ENCODE measurements at regions not wholly inside any gene's neighbourhood (a gene's known extent, or its start where the extent isn't known, plus 50 kb on each side); places are given as distances from the start of the nearest gene placed in this dataset.
"Not testable (repeated sequence)": the region's sequence is repeated elsewhere in the genome, so short reads cannot be mapped to it uniquely, and the experiment has no call there.

GRCh38 chr5:100011160-100011559 is 524.0 kb upstream of the FAM174A start:
- DNase-seq, result not testable (repeated sequence)

- no peak for DNase-seq
These were observed 530.2 kb upstream of the FAM174A start for GRCh38 chr5:100004969-100005368.

GRCh38 chr5:99998319-99998718 is 536.9 kb upstream of the FAM174A start:
- no peak for DNase-seq

GRCh38 chr5:99995407-99995806 is 539.8 kb upstream of the FAM174A start:
- DNase-seq, result no peak

GRCh38 chr5:99973779-99974178 is 561.4 kb upstream of the FAM174A start:
- DNase-seq, result no peak

- no peak for DNase-seq
These were observed 579.2 kb upstream of the FAM174A start for GRCh38 chr5:99955962-99956361.

GRCh38 chr5:99955006-99955405 is 580.2 kb upstream of the FAM174A start:
- DNase-seq, result no peak

GRCh38 chr5:99949969-99950524 is 585.1 kb upstream of the FAM174A start:
- no peak for DNase-seq

- DNase-seq, result no peak
These were observed 585.8 kb upstream of the FAM174A start for GRCh38 chr5:99949361-99949760.

GRCh38 chr5:99948850-99949249 is 586.3 kb upstream of the FAM174A start:
- DNase-seq, result no peak

GRCh38 chr5:99945478-99946442 is 589.4 kb upstream of the FAM174A start:
- no peak for DNase-seq

GRCh38 chr5:99940540-99940939 is 594.6 kb upstream of the FAM174A start:
- DNase-seq, result no peak

- DNase-seq, result no peak
These were observed 598.3 kb upstream of the FAM174A start for GRCh38 chr5:99936911-99937310.

- no peak for DNase-seq
These were observed 605.4 kb upstream of the FAM174A start for GRCh38 chr5:99929806-99930135.

- DNase-seq, result no peak
These were observed 605.9 kb upstream of the FAM174A start for GRCh38 chr5:99929067-99929805.

GRCh38 chr5:99928490-99928889 is 606.7 kb upstream of the FAM174A start:
- DNase-seq, result no peak

- DNase-seq, result no peak
These were observed 608.7 kb upstream of the FAM174A start for GRCh38 chr5:99926463-99926862.

- no peak for DNase-seq
These were observed 612.8 kb upstream of the FAM174A start for GRCh38 chr5:99922386-99922785.

- no peak for DNase-seq
These were observed 623.2 kb upstream of the FAM174A start for GRCh38 chr5:99911971-99912370.

GRCh38 chr5:99906776-99907175 is 628.4 kb upstream of the FAM174A start:
- DNase-seq, result no peak

GRCh38 chr5:99901972-99902371 is 633.2 kb upstream of the FAM174A start:
- DNase-seq, result no peak

- DNase-seq, result no peak
These were observed 634.8 kb upstream of the FAM174A start for GRCh38 chr5:99900302-99900852.

GRCh38 chr5:99879791-99880511 is 655.2 kb upstream of the FAM174A start:
- DNase-seq, result no peak

Measured in stimulated activated CD4-positive, alpha-beta T cell treated with anti-CD3 and anti-CD28 coated beads, Interleukin-15, amount 100 ng/mL, for 24 hours (primary cell).